Thyroid gland (tissue), 4 donors: ENCODE measurements at regions not wholly inside any gene's neighbourhood (a gene's known extent, or its start where the extent isn't known, plus 50 kb on each side); places are given as distances from the start of the nearest gene placed in this dataset.

Source experiments
- CTCF ChIP-seq, 6 experiments: fragments of 200-600 bp in 3 of 6; fragments of 450-650 bp in 3 of 6; sonication (generic) in 3 of 6; IDR thresholded peaks; one replicate each; pipeline ENCODE4 v1.5.1; 2016 to 2019; ENCODE audit warnings: antibody characterized with exemption in 6 of 6, mild to moderate bottlenecking in 2 of 6, inconsistent platforms in 1 of 6, moderate library complexity in 1 of 6
- POLR2A ChIP-seq, 2 donors: fragments of 450-650 bp; IDR thresholded peaks; one replicate each; pipeline ENCODE4 v1.6.1; 2017; ENCODE audit warnings: antibody characterized with exemption in 2 of 2, mild to moderate bottlenecking in 2 of 2, moderate library complexity in 1 of 2

GRCh38 chr14:58912287-58912686 lies 274.5 kb downstream of the DACT1 start:
- no peak for TF ChIP-seq POLR2A (IDR thresholded peaks at IDR 0.05)
- no peak for TF ChIP-seq CTCF (IDR thresholded peaks at IDR 0.05)
